Stimulated activated CD4-positive, alpha-beta T cell treated with anti-CD3 and anti-CD28 coated beads, Interleukin-1b, Interleukin-23, amount 100 ng/mL, for 1 hour (primary cell): ENCODE measurements at regions not wholly inside any gene's neighbourhood (a gene's known extent, or its start where the extent isn't known, plus 50 kb on each side); places are given as distances from the start of the nearest gene placed in this dataset.

Source experiments
- DNase-seq, 2 donors: peaks; one replicate each; pipeline ENCODE4 v3.0.0-alpha.2; 2020; ENCODE audit warnings: low read depth in 2 of 2

DNA sequence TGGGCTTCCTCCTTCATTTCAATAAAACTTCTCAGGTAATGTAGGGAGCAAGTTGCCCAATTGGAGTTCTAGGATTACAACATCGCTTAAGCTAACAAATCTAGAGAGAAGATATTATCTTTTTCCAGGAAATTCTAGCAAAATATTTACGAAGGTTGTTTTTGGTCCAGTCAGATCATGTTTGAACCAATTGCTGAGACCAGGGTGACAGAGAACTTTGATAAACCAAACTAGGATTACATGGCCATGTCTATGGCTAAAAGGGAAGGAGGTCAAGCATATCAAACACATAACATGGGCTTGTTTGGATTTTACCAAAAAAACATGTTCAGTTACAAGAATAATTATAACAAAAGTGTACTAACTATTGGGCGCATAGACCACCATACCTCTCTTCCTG, 442.4 kb upstream of the SGCG start:
- DNase-seq = no peak

DNA sequence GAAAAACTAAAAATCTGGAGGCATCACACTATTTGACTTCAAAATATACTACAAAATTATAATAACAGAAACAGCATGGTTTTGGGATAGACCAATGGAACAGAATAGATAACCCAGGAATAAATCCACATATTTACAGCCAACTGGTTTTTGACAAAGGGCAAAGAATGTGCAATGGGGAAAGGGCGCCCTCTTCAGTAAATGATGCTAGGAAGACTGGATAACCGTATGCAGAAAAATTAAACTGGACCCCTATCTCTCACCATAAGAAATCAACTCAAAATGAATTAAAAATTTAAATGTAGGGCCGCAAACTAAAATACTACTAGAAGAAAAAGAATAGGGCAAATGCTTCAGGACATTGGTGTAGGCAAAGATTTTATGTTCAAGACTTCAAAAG, 440.5 kb upstream of the SGCG start:
- DNase-seq = no peak

DNA sequence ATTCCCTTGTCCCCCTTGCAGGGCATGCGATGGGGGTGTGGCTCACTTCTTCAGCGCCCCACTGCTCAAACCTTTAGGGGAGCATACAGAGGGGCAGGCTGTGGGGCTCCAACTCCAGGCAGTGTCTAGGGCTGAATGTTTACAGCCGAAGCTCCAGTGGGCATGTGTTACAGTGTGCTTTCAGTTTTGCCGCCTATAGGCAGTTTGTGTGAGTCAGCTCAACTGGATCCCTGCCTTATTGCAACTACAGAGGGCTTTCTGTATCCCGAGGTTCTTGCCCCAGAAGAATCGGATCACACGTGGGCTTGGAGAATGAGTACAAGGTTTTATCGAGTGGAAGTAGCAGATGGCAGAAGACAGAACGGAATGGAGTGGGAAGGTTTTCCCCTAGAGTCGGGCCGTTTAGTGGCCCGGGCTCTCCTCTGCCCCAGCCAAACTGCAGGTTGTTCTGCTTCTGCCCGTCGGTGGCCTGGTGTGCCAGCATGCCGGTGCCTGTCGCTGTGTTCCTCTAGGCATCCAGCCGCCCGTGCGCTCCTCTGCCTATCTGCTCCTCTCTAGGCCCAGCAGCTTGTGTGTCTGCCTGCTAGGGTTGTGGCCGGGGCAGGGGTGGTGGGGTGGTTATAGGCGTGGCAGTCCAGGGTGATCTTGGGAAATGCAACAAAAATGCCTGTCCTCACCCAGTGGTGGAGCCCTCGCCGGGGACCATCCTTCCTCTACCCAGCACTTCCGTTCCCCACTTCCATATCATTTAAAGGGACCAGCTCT, 435.9 kb upstream of the SGCG start:
- DNase-seq = no peak

DNA sequence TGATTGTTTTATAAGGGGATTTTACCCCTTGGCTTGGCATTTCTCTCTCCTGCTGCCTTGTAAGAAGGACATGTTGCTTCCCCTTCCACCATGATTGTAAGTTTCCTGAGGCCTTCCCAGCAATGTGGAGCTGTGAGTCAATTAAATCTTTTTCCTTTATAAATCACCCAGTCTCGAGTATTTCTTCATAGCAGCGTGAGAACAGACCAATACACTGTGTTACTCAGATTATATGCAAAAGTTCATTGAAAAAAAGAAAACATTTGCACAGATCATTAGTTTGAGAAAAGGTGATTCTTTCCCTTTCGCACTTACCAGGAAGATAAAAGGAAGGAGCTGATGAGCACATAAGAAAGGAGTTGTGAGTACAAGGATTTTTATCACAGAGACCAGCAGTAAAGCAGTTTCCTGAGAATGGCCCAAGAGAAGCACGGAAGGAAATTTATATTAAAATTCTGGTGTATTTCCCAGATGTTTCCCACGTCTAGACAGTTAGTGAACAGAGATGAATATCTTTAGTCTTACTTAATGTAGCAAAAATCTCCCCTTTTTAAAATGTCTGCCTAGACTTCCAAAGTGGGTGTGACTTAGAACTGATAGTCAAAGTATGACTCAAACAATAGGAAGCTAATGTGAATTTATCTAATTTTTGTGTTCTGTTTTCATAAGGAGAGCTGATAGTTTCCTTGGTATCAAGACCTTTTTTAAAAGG, 431.8 kb upstream of the SGCG start:
- no peak for DNase-seq

DNA sequence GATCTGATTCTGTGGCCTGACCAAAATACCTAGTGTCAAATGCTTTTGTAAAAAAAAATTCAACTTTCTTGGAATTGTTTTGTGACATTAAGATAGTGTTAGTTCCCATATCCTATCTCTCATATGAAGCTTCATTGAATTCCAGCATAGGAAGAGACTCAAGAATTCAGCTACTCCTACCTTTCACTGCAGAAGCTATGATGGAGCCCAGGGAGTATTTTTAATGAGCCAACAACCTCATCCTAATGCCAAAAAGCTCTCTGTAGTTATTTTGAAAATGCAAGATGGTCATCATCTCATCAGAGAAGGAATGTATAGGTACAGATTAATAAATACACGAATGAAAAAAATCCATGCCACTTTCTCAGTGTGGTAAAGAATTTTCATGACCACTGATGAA, 431.2 kb upstream of the SGCG start:
- DNase-seq = no peak

DNA sequence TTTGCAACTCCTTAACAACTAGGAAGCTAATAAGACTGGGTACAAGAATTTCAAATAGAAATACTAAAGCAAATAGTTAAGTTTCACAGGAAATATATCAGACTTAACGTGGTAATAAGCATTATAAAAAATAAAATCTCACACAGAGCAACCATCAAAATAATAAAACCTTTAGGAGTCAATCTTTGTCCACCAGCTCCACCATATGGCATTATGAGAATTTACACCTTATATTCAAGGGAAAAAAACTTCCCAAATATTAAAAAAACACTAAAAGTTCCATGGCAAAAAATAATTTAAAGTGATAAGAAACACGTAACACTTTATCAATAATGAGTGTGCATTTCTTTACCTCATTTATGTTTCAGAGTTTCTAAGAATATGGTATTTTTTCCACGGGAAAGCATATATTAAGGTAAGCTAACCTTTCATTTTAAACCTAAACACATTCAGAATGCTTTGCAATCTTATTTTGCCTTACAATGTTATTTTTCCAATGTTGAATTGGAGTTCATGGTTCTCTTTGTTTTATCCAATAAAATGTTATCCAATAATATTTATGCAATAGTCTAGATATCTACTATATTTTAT, 423.2 kb upstream of the SGCG start:
- no peak for DNase-seq

DNA sequence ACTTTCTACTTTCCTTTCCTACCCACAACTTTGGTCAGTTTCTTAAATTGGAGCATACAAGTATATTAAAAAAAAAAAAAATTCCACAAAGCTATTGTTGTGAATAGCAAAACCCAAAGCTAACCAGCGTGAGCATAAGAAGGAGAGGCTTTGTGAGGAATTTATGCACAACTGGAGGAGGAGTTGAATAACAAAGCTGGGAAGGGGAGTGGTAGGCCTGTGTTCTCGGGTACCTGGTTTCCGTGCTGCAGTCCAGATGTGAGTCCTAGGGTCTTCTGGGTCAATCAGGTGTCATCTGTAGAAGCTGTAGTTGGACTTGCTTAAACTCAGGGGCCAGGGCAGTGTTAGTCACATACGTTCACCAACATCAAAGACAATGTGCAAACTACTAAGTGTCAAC, 422.5 kb upstream of the SGCG start:
- no peak for DNase-seq

DNA sequence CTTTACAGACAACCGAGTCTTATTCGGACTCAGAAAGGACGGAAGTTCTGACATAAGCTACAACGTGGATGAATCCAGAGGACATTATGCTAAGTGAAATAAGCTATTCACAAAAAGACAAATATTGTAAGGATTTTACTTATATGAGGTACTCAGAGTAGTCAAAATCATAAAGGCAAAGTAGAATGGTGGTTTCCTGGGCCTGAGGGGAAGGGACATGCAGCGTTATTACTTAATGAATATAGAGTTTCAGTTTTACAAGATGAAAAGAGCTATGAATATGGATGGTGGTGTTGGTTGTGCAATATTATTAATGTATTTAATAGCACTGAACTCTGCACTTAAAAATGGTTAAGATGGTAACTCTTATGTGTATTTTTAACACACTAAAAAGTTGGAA, 419.1 kb upstream of the SGCG start:
- no peak for DNase-seq

DNA sequence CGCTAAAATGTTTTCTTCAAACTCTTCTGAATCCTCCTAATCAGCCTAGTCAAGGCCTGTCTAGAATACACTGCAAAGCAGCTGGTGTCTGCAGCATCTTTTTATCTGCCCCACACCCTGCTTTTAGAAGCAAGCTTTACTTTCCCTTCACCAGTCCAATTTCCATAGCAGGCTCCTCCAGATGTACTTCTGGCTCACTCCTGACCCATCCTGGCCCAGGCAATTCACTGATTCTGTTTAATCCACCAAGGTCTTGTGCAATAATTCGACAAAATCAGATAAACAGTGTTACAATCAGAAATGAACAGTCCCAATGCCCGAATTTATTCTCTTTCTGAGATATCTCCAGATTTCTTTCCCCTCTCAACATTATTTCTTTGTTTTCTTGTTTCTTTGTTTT, 415.2 kb upstream of the SGCG start:
- no peak for DNase-seq

DNA sequence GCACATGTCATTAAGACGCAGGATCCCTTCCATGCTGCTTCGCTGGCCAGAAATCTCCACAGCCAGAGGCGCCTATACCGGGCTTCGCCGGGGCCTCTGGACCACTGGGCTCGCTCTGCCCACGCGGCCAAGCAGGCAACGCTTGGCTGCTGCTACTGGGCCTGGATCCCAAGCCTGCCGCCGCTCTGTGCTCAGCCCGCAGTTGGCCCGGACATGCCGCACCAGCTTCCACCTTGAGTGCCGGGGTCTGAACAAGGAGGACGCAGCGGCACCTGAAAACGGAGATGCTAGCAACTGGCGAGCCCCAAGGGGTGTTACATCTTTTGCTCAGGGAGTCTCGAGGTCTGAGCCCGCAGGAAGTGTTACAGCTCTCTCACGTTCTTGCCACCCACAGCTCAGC, 409.9 kb upstream of the SGCG start:
- DNase-seq = no peak

DNA sequence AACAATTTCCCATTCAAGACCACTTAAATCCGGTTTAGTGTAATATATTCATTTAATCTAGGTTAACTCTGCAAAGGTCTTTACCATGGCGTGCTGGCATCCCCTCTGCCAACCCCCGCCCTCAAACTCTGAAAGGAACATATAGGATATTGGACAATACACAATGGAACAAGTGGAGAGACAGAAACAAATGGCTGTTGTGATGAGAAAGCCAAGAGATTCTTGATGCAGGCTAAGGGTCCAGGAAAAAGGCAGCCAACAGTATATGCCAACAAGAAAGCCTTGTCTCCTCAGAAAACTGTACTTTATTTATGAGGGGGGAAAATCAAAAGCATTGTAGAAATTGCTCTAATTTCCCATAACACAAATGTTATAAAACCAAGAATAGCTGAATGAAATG, 407.3 kb upstream of the SGCG start:
- DNase-seq = no peak

DNA sequence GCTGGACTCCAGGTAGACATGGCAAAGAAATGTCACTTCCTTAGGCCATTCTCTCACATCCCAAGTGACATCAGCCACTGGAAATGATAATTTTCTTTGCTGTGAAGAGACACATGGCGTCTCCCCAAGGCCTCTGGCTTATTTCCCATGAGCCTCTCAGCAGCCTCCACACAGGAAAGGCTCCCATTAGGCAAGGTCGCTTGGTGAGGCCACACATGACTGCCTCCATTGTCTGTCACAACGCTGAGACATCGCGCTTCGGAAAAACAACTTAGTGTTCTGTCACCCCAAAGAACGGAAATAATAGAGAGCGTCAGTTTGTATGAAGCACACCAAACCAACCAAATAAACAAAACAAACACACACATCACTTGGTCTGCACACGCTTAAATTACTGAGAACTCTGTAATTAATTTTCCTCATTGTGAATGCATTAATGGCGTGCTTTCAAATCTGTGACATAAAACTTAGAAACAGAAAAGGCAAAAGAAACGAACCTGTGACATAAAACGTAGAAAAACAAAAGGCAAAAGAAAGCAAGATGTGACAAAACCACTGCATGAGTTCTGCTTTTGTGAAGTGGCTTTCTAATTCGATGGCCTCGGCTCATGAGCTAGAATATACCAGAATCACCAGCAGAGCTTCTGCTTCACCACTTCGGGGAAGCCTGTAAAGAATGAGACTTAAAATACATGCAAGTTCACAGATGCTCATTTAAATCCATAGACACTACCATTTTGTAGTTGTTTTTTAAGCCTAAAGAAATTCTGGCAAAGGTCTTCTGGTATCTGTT, 404.2 kb upstream of the SGCG start:
- no peak for DNase-seq

DNA sequence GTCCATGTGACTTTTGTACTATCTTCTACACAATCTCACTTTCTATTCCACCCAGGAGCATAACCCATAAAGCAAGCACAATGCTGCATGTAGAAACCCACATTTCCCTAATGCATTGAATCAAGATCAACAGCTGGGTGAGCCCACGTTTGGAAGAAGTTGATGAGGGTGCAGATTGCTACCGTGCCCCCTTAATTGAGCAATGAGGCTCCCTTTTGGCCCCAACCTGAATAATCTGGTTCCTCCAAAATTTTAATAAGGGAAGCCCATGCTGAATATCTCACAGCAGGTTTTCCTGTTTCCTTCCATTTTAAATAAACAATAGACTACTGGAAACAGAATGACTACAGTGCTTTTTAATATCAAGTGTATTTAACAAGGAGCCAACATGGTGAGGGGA, 403.6 kb upstream of the SGCG start:
- no peak for DNase-seq

DNA sequence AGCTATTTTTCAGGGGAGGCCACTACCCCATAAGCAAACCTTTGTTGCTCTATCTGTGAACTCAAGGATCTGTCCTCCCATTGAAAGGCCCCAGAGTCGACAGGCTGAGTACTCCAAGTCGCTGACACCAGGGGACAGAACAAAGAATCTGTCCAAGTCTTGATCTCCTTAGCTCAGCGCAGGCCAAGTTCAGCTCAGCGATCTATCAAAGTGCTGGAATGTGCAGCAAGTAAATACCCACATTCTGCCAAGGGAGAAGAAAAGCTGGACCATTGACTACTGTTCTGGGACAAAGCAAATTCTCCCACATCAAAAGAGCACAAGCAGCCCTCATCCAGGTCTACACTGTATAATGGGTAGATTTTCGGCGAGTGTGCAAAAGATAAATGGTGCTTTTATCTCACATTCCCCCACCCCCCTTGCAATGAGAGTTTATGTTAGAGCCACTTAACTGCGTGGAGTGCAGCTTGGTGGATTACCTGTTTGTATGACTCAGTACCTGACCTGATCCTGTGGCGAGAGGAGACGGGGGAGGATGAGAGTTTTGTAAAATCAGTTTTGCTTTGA, 391.7 kb upstream of the SGCG start:
- DNase-seq = no peak

DNA sequence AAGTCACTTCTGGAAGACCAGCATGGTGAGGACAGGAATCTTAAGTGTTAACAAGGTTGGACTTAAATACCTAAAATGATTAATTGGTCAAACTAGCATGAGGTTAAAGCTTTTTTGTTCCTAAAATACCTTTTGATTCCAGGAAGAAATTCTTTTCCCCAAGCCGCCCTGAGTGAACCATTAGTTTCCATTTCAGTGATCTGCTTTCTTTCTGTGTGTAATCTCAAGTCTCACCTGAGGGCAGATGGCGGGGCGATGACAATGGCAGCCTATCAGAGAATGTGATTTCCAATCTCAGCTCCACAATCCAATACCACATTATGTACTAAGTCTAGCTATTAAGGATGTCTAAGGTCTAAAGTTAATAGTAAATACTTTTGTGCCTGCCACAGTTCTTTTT, 390.9 kb upstream of the SGCG start:
- no peak for DNase-seq

DNA sequence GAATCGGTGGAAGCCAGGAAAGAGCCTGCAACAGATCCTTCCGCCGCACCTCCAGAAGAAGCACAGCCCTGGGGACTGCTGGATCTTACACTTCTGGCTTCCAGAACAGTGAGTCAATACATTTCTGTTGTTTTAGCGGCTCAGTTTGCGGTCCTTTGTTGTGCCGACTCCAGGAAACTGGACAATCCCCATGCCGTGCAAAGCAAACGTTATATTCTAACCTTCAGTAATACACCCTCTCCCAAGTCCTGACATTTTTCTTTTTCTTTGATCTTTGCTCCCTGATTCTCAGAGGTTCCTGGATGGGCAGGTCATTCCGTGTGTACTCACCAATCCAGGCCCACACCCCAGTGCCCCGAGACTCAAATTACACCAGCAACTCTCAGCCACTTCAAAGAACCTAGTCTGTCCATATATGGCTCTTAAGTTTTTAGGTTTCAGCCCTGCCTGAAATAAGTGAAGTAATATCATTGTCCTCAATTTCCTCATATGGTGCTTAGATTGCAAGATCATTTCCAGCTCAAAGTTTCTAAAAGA, 387.1 kb upstream of the SGCG start:
- no peak for DNase-seq

DNA sequence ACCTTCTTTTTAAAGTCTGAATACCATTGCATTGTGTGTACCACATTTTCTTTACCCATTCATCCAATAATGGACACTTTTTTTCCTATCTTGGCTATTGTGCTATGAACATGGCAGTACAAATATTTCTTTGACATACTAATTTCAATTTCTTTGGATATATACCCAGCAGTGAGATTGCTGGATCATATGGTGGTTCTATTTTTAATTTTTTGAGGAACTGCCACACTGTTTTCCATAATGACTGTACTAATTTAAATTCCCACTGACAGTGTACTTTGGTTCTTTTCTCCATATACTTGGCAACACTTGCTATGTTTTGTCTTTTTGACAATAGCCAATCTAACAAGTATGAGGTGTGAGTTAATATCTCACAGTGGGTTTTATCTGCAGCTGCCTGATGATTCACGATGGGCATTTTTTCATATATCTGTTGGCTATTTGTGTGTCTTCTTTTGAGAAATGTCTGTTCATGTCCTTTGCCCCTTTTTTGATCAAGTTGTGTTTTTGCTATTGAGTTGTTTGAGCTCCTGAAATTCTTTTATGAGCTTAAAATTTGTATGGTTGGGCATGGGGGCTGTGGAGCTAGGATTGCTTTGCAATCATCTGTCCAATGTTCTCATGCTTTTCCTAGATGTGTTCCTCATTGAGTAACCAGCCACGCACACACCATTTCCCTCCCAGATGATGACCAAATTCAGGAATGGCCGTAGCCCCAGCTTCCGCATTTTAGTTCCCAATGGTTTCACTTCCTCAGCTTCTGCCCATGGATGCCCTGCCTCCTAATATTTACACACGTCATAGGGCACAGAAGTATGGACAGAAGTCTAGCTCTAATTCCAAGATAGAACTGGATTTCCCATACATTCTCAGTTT, 380.0 kb upstream of the SGCG start:
- DNase-seq = no peak

DNA sequence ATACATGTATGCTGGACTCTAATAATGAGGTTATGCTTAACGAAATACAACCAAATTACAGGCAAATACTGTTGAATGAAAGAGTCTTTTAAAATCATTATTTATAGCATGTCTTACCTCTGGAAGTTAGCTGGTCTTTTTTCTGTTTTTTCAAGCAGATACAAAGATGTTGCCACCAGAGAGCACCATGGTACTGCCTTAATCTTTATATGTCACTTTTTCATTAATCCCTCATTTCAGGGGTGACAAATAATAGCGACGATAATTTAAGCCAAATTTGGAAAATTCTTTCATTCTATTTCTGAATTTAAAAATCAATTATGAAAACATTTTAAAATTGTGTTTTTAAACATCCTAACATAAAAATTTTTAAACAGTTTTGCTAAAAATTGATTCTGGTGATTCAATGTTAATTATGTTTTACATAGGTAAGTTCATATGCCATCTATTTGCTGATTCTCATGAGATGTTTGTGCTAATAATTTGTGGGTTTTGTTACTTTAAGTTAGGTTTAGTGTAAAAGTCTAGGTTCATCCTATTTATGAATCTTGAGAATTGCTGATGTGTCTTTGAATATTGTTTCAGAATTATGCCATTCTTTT, 379.3 kb upstream of the SGCG start:
- no peak for DNase-seq

DNA sequence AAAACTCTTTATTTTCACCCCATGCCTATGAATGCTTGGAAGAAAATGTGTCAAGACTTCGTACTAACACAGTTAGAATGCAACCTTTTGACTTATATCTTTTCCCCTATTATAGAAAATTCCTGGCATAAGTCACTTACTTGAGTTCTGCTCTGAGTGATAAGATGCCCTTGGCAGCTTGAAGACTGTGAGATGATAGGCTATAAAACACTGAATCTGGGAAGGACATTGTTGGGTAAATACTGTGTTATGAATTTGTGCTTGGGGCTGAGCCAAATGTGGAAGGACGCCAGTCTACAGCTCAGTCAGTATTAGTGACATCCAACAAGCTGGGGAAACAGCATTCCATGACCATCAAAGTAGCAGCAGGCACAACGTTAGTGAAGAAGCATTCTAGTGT, 368.0 kb upstream of the SGCG start:
- DNase-seq = no peak
